HG03196 (cell line): ENCODE measurements at regions not wholly inside any gene's neighbourhood (a gene's known extent, or its start where the extent isn't known, plus 50 kb on each side); places are given as distances from the start of the nearest gene placed in this dataset.
"Not testable (repeated sequence)": the region's sequence is repeated elsewhere in the genome, so short reads cannot be mapped to it uniquely, and the experiment has no call there.

Source experiments
- ATAC-seq: cut with Tn5 transposase; IDR thresholded peaks from one replicate; pipeline ENCODE4 v1.9.1; 2021; ENCODE audit not compliant: unreplicated experiment

- no peak for ATAC-seq
Observed at GRCh38 chr3:169029674-169030285, 633.7 kb downstream of the MECOM start.

- ATAC-seq = no peak
Observed at GRCh38 chr3:169028716-169029115, 634.8 kb downstream of the MECOM start.

GRCh38 chr3:169026543-169027182, 636.8 kb downstream of the MECOM start:
- no peak for ATAC-seq

GRCh38 chr3:169022457-169022856, 641.1 kb downstream of the MECOM start:
- ATAC-seq = no peak

- ATAC-seq = no peak
Observed at GRCh38 chr3:169020371-169020770, 643.1 kb downstream of the MECOM start.

GRCh38 chr3:169009453-169009852, 654.1 kb downstream of the MECOM start:
- no peak for ATAC-seq

- no peak for ATAC-seq
Observed at GRCh38 chr3:169008776-169009358, 654.6 kb downstream of the MECOM start.

GRCh38 chr3:169007145-169007544, 656.4 kb downstream of the MECOM start:
- no peak for ATAC-seq

GRCh38 chr3:169006398-169006797, 657.1 kb downstream of the MECOM start:
- not testable (repeated sequence) for ATAC-seq

- ATAC-seq = no peak
Observed at GRCh38 chr3:169002689-169003088, 660.8 kb downstream of the MECOM start.

GRCh38 chr3:168998792-168999191, 664.7 kb downstream of the MECOM start:
- no peak for ATAC-seq

GRCh38 chr3:168997488-168997887, 666.0 kb downstream of the MECOM start:
- no peak for ATAC-seq

GRCh38 chr3:168996622-168997021, 666.9 kb downstream of the MECOM start:
- no peak for ATAC-seq

- no peak for ATAC-seq
Observed at GRCh38 chr3:168995129-168995528, 668.4 kb downstream of the MECOM start.

GRCh38 chr3:168991803-168992202, 671.7 kb downstream of the MECOM start:
- no peak for ATAC-seq

- no peak for ATAC-seq
Observed at GRCh38 chr3:168990621-168991020, 672.9 kb downstream of the MECOM start.

- no peak for ATAC-seq
Observed at GRCh38 chr3:168990134-168990533, 673.4 kb downstream of the MECOM start.

- ATAC-seq = no peak
Observed at GRCh38 chr3:168989396-168989795, 674.1 kb downstream of the MECOM start.

GRCh38 chr3:168988853-168989252, 674.7 kb downstream of the MECOM start:
- ATAC-seq = no peak

- no peak for ATAC-seq
Observed at GRCh38 chr3:168984872-168985271, 678.6 kb downstream of the MECOM start.

- no peak for ATAC-seq
Observed at GRCh38 chr3:168983046-168983445, 680.5 kb downstream of the MECOM start.

GRCh38 chr3:168981396-168981795, 682.1 kb downstream of the MECOM start:
- no peak for ATAC-seq
